Liver (tissue), 8 donors: ENCODE measurements at regions not wholly inside any gene's neighbourhood (a gene's known extent, or its start where the extent isn't known, plus 50 kb on each side); places are given as distances from the start of the nearest gene placed in this dataset.

Source experiments
- DNase-seq: peaks from one replicate; pipeline ENCODE4 v3.0.0-alpha.2; 2017; ENCODE audit warnings: low spot score
- H3K27ac ChIP-seq, 2 donors: one replicate each; pipeline ENCODE4 v1.7.0; 2013; ENCODE audit warnings: inconsistent platforms in 2 of 2, low read length in 2 of 2, control low read depth in 1 of 2, low read depth in 1 of 2, mild to moderate bottlenecking in 1 of 2
- H3K27me3 ChIP-seq, 4 donors: one replicate each; pipeline versions ENCODE4 v1.6.1 to v1.7.0; 2013; ENCODE audit warnings: low read length in 3 of 4, inconsistent platforms in 1 of 4, mild to moderate bottlenecking in 1 of 4, moderate library complexity in 1 of 4; ENCODE audit not compliant: control insufficient read depth in 4 of 4, insufficient read depth in 4 of 4
- H3K36me3 ChIP-seq, 4 donors: one replicate each; pipeline versions ENCODE4 v1.6.1 to v1.7.0; 2013; ENCODE audit warnings: low read length in 3 of 4, mild to moderate bottlenecking in 3 of 4, low read depth in 1 of 4, moderate library complexity in 1 of 4; ENCODE audit not compliant: control insufficient read depth in 4 of 4, insufficient read depth in 3 of 4
- H3K4me1 ChIP-seq, 4 donors: one replicate each; pipeline versions ENCODE4 v1.6.1 to v1.7.0; 2013; ENCODE audit warnings: low read length in 3 of 4, mild to moderate bottlenecking in 3 of 4, moderate library complexity in 1 of 4; ENCODE audit not compliant: control insufficient read depth in 4 of 4, insufficient read depth in 4 of 4
- H3K4me3 ChIP-seq, 3 donors: one replicate each; pipeline versions ENCODE4 v1.6.1 to v1.7.0; 2013; ENCODE audit warnings: low read length in 3 of 3, control low read depth in 1 of 3, low read depth in 1 of 3, mild to moderate bottlenecking in 1 of 3
- H3K9ac ChIP-seq, 2 donors: one replicate each; pipeline ENCODE4 v1.7.0; 2013; ENCODE audit warnings: low read length in 2 of 2, mild to moderate bottlenecking in 2 of 2, moderate library complexity in 2 of 2, control low read depth in 1 of 2, low read depth in 1 of 2
- H3K9me3 ChIP-seq, 4 donors: one replicate each; pipeline versions ENCODE4 v1.6.1 to v1.7.0; 2013; ENCODE audit warnings: low read length in 3 of 4; ENCODE audit not compliant: control insufficient read depth in 4 of 4
- ATF3 ChIP-seq: IDR thresholded peaks from 2 replicates; pipeline ENCODE4 v1.6.1; 2016; ENCODE audit warnings: antibody characterized with exemption
- CTCF ChIP-seq: fragments of 150-350 bp; IDR thresholded peaks from 2 replicates; pipeline ENCODE4 v1.5.1; 2017; ENCODE audit warnings: improper control_type of control experiment, low read depth, low read length; ENCODE audit not compliant: missing input control
- EGR1 ChIP-seq, 2 donors: IDR thresholded peaks; 2 replicates each; pipeline ENCODE4 v1.6.1; 2016 to 2018; ENCODE audit warnings: antibody characterized with exemption in 2 of 2, low read depth in 2 of 2
- FOXA1 ChIP-seq: IDR thresholded peaks from 2 replicates; pipeline ENCODE4 v1.6.1; 2016; ENCODE audit warnings: antibody characterized with exemption
- FOXA2 ChIP-seq: IDR thresholded peaks from 2 replicates; pipeline ENCODE4 v1.6.1; 2016; ENCODE audit warnings: antibody characterized with exemption
- GABPA ChIP-seq, 2 donors: IDR thresholded peaks in 1 of 2; conservative IDR thresholded peaks in 1 of 2; 2 replicates each; pipeline ENCODE4 v1.6.1; 2016; ENCODE audit warnings: antibody characterized with exemption in 2 of 2, mild to moderate bottlenecking in 1 of 2, moderate library complexity in 1 of 2
- HNF4A ChIP-seq, 2 donors: conservative IDR thresholded peaks; 2 replicates each; pipeline ENCODE4 v1.6.1; 2016; ENCODE audit warnings: antibody characterized with exemption in 2 of 2, mild to moderate bottlenecking in 2 of 2
- HNF4G ChIP-seq: IDR thresholded peaks from 2 replicates; pipeline ENCODE4 v1.6.1; 2016; ENCODE audit warnings: antibody characterized with exemption
- JUND ChIP-seq, 2 donors: IDR thresholded peaks; 2 replicates each; pipeline ENCODE4 v1.6.1; 2016; ENCODE audit warnings: antibody characterized with exemption in 2 of 2
- MAX ChIP-seq: IDR thresholded peaks from 2 replicates; pipeline ENCODE4 v1.6.1; 2016; ENCODE audit warnings: antibody characterized with exemption
- NR2F2 ChIP-seq: IDR thresholded peaks from 2 replicates; pipeline ENCODE4 v1.6.1; 2016; ENCODE audit warnings: antibody characterized with exemption
- RXRA ChIP-seq, 2 donors: IDR thresholded peaks; 2 replicates each; pipeline ENCODE4 v1.6.1; 2017 to 2018; ENCODE audit warnings: antibody characterized with exemption in 2 of 2, mild to moderate bottlenecking in 1 of 2
- SP1 ChIP-seq: IDR thresholded peaks from 2 replicates; pipeline ENCODE4 v1.6.1; 2018; ENCODE audit warnings: antibody characterized with exemption, mild to moderate bottlenecking
- TAF1 ChIP-seq: conservative IDR thresholded peaks from 2 replicates; pipeline ENCODE4 v1.6.1; 2016; ENCODE audit warnings: antibody characterized with exemption, mild to moderate bottlenecking
- YY1 ChIP-seq: IDR thresholded peaks from 2 replicates; pipeline ENCODE4 v1.6.1; 2016; ENCODE audit warnings: antibody characterized with exemption, mild to moderate bottlenecking
- ZBTB33 ChIP-seq: IDR thresholded peaks from 2 replicates; pipeline ENCODE4 v1.6.1; 2016; ENCODE audit warnings: antibody characterized with exemption
- WGBS: extraction: QIAGEN DNeasy Blood & Tissue Kit; methylation state at CpG from one replicate; pipeline ENCODE4 v1.1.7; 2013; 5-methylcytosine and 5-hydroxymethylcytosine counted together
- TF ChIP-seq, protein P1 (sequence below): IDR thresholded peaks from 2 replicates; pipeline ENCODE4 v1.6.1; 2016; ENCODE audit warnings: antibody characterized with exemption, mild to moderate bottlenecking
- donor health status: healthy.
- donor health status: healthy.
- donor health status: healthy.
- donor health status: healthy.
- donor health status: healthy.

- no peak overlapping the region for H3K9ac ChIP-seq
- H3K9me3 ChIP-seq = no peaks in the 10 kb centered on the region
- H3K27ac ChIP-seq = no peak overlapping the region
- H3K36me3 ChIP-seq = no peaks in the 10 kb centered on the region
- no peak overlapping the region for H3K4me3 ChIP-seq
- no peaks in the 10 kb centered on the region for H3K4me1 ChIP-seq
- WGBS = 37% methylated on average over 2 of the region's 2 CpGs
- TF ChIP-seq ZBTB33 = no peak
- TF ChIP-seq EGR1 (IDR thresholded peaks at IDR 0.05; ENCODE audit: low read depth in 2 of 2) = no peak
- no peak for TF ChIP-seq CTCF
- TF ChIP-seq GABPA (IDR thresholded peaks at IDR 0.05 in 1 of 2, conservative IDR thresholded peaks at IDR 0.05 in 1 of 2) = no peak
- TF ChIP-seq ATF3 = no peak
- no peak for TF ChIP-seq NR2F2
- no peak for TF ChIP-seq HNF4G
- TF ChIP-seq, protein P1, sequence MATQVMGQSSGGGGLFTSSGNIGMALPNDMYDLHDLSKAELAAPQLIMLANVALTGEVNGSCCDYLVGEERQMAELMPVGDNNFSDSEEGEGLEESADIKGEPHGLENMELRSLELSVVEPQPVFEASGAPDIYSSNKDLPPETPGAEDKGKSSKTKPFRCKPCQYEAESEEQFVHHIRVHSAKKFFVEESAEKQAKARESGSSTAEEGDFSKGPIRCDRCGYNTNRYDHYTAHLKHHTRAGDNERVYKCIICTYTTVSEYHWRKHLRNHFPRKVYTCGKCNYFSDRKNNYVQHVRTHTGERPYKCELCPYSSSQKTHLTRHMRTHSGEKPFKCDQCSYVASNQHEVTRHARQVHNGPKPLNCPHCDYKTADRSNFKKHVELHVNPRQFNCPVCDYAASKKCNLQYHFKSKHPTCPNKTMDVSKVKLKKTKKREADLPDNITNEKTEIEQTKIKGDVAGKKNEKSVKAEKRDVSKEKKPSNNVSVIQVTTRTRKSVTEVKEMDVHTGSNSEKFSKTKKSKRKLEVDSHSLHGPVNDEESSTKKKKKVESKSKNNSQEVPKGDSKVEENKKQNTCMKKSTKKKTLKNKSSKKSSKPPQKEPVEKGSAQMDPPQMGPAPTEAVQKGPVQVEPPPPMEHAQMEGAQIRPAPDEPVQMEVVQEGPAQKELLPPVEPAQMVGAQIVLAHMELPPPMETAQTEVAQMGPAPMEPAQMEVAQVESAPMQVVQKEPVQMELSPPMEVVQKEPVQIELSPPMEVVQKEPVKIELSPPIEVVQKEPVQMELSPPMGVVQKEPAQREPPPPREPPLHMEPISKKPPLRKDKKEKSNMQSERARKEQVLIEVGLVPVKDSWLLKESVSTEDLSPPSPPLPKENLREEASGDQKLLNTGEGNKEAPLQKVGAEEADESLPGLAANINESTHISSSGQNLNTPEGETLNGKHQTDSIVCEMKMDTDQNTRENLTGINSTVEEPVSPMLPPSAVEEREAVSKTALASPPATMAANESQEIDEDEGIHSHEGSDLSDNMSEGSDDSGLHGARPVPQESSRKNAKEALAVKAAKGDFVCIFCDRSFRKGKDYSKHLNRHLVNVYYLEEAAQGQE = no peak
- no peak for TF ChIP-seq FOXA2
- TF ChIP-seq TAF1 = no peak
- TF ChIP-seq SP1 = no peak
- no peak for TF ChIP-seq YY1
- no peak for TF ChIP-seq JUND (IDR thresholded peaks at IDR 0.05)
- no peak for TF ChIP-seq MAX
- TF ChIP-seq RXRA (IDR thresholded peaks at IDR 0.05) = no peak
- no peak for TF ChIP-seq FOXA1
- peaks cover 0 to 5% (median 0%) of the 10 kb centered on the region in 4 donors for H3K27me3 ChIP-seq
- no peak for DNase-seq
Observed at GRCh38 chr3:117962750-117963149, 1071.9 kb downstream of the IGSF11 start.

GRCh38 chr3:117963858-117964257 is 1070.8 kb downstream of the IGSF11 start:
- Histone ChIP-seq H3K9ac (no peak overlapping the region), H3K27me3 (peaks cover 0 to 5% (median 0%) of the 10 kb centered on the region in 4 donors), H3K27ac (no peak overlapping the region), H3K4me1 (no peaks in the 10 kb centered on the region), H3K4me3 (no peak overlapping the region), H3K9me3 (no peaks in the 10 kb centered on the region), H3K36me3 (no peaks in the 10 kb centered on the region)
- no peak for TF ChIP-seq NR2F2
- no peak for TF ChIP-seq ZBTB33
- no peak for TF ChIP-seq TAF1
- TF ChIP-seq HNF4A (conservative IDR thresholded peaks at IDR 0.05) = no peak
- no peak for TF ChIP-seq FOXA1
- no peak for TF ChIP-seq EGR1 (IDR thresholded peaks at IDR 0.05; ENCODE audit: low read depth in 2 of 2)
- TF ChIP-seq RXRA (IDR thresholded peaks at IDR 0.05) = no peak
- DNase-seq = no peak
- WGBS = 43% methylated on average over 2 of the region's 2 CpGs
